Activated CD4-positive, alpha-beta T cell treated with anti-CD3 and anti-CD28 coated beads, Interleukin-2, Interleukin-4, amounts not matched to agents 100 ng/mL and 50 ng/mL, durations not matched to agents 16 hours and 8 hours (primary cell): ENCODE measurements at regions not wholly inside any gene's neighbourhood (a gene's known extent, or its start where the extent isn't known, plus 50 kb on each side); places are given as distances from the start of the nearest gene placed in this dataset.

Experiments used
- DNase-seq: peaks from one replicate; pipeline ENCODE4 v3.0.0-alpha.2; 2020; ENCODE audit warnings: low spot score

- no peak for DNase-seq
Observed at GRCh38 chr12:30019366-30020140, 235.8 kb upstream of the TMTC1 start.

- DNase-seq: no peak
Observed at GRCh38 chr12:30016540-30017055, 232.9 kb upstream of the TMTC1 start.

DNA sequence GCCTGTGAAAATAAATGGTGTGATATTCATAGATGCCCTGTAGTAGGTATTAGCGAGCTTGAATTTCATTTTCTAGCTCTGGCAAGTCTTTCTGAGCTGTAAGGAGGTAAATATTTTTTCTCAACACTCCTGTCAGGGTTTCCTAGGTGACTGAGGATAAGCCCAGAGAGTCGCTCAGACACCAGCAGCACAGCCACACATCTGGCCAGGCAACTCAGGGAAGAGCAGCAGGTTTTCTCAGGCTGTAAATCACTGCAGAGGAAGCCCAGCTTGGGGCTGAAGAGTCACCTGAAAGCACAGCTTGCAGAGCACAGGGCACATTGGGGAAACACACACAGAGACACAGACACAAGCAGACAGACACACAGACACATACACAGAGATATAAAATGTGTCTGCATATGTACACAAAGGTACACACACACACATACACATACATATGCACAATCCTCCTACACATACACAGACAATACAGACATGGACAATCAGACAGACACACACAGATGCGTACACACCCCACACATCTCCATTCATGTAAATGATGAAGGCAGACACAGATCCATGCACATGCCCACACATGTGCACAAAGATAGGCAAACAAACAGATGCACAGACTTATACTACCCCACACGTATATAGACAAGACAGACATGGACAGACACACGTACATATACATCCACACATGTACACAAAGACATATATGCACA, 232.0 kb upstream of the TMTC1 start:
- no peak for DNase-seq

GRCh38 chr12:30014991-30015390, 231.2 kb upstream of the TMTC1 start:
- DNase-seq: no peak

- no peak for DNase-seq
Observed at GRCh38 chr12:30012816-30013450, 229.2 kb upstream of the TMTC1 start.

DNA sequence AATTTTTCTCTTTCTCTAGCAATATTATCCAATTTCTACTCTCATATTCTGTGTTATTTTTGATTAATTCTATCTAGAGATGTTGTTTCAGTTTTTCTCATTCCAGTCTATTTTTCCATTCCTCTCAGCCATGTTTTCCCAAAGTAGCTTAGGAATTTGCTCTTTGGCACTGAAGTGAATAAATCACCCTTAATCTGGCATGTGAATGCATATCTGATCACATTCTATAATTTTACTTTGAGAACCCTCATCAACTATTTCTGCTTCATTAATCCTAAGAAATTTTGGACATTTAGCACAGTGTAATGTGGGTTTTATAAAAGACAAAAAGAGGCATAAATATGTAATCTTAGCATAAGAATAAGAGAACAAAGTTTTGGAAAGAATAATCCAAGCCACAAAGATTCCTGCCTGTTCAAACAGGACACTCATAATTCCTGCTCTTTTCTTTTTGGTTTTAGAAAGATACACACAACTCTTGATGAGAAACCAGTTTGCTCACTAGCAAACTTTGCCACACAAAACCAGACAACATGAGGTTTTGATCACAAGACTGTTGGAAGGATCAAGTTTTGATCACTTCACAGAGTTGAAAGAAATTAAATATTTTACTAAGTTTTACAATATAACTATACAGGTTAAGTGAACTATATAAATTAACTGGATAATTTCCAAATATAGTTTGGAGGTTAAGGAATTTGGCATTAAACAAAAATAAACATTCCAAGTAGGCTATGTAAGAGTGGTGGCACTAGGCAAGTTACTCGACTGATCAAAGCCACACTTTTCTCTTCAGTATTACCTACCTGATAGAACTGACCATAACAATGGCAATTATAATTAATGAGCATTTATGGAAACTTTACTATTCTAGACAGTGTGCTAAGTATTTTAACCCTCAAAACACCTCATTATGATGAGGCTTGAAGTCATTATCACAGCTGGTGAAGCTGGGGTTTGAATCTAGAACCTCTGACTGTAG, 226.6 kb upstream of the TMTC1 start:
- DNase-seq: no peak

DNA sequence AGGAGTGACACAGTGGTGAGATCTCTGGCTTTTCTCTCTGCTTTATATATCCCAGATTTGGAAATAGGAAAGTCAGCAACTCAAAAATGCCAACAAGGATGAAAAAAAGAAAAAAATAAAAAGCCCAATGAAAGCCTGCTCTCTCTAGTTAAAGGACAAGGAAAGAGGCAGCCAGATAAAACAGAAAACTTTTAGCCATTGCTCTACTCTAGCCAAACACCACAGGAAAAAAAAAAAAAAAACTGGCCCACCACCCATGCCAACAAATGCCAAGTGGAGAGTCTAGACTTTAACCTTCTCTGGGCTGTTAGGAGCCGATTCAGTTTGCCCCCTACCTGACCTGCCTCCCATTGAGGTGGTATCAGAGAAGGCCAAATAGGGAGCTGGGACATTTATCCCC, 222.3 kb upstream of the TMTC1 start:
- DNase-seq: no peak

- no peak for DNase-seq
Observed at GRCh38 chr12:30003321-30003720, 219.6 kb upstream of the TMTC1 start.

GRCh38 chr12:30002677-30003076, 218.9 kb upstream of the TMTC1 start:
- DNase-seq: no peak

GRCh38 chr12:30000401-30000800, 216.7 kb upstream of the TMTC1 start:
- DNase-seq: no peak

DNA sequence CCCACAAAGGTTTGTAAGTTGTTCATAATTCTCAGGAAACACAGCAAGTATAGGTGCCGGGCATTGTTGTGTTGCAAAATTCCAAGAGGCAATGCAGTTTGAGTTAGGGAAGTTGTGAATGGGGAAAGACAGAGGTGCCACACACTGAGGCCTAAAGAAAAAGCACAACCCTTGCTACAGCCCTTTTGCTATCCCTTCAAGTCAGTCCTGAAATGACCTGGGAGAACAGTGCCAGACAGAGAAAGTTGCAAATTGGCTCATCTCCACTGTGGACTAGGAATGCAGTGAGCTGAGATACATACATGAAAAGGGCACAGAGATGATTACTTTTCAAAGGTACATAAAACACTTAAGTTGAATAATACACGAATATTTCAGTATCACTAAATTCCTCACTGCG, 213.3 kb upstream of the TMTC1 start:
- DNase-seq: no peak

DNA sequence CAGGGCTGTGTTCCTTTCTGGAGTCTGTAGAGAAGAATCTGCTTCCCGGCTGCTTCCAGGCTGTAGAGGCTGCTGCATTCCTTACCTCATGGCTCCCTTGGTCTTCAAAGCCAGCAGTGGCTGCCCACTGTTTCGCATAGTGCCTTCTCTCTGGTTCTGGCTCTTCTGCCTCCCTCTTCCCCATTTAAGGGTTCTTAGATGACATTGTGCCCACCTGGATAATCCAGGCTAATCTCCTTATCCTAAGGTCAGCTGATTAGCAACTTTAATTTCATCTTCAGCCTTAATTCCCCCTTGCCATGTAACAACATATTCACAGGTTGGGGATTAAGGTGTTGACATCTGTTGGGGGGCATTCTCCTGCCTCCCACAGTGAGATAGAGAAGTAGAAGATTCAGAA, 208.6 kb upstream of the TMTC1 start:
- DNase-seq: no peak

DNA sequence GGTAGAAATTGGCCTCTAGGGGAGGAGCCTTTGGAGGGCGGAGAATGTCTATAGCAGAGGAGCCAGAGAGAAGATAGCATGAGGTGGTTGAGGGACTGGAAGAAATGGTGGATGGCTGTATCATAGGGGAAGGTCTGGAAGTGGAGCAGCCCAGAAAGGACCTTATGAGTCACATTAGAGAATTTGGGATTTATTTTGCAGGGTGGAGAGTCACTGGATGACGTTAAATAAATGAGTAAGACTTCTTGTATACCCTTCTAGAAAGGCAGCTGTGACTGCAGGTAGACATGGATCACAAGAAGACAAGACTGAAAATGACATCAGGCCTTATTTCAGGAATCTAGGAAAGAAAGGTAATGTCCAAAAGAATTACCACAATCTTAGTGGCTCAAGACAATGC, 208.2 kb upstream of the TMTC1 start:
- DNase-seq: no peak

GRCh38 chr12:29990971-29991370, 207.2 kb upstream of the TMTC1 start:
- DNase-seq: no peak

DNA sequence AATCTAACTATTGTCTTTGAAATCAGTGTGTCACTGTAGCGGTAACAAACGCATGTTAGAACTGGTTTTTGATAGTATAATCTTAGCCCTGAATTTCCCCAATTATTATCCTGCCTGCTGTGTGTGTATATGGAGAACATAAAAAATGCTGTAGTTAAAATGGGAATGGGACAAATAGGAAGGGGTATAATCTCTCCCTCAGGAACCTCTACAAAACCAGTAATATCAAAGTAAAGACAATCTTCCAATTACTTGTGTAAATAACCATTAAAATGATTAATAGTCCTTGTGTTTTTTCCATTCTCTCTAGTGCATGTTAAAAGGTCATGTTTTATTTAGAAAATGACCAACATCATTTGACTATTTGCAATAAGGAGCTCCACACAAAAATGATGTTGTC, 200.1 kb upstream of the TMTC1 start:
- DNase-seq: no peak

DNA sequence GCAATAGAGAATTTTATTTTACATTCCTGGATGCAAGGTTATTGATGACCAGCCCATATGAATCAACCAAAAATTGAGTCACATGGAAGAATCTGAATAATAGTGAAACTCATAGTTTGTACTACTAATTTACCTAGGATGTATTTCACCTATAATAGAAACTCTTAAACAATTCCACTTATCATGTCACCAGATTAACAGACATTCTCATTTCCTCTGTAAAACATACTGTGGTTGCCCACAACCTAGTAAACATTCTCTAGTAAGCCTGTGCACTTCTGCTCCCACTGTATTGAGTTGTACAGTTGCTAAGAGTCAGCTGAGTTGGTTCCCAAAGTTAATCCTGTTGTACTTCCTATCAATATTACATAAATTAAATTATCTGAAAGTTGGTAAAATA, 196.6 kb upstream of the TMTC1 start:
- peak; percentile 0 for DNase-seq

- DNase-seq: no peak
Observed at GRCh38 chr12:29971446-29971845, 187.7 kb upstream of the TMTC1 start.

- no peak for DNase-seq
Observed at GRCh38 chr12:29970501-29970900, 186.8 kb upstream of the TMTC1 start.

DNA sequence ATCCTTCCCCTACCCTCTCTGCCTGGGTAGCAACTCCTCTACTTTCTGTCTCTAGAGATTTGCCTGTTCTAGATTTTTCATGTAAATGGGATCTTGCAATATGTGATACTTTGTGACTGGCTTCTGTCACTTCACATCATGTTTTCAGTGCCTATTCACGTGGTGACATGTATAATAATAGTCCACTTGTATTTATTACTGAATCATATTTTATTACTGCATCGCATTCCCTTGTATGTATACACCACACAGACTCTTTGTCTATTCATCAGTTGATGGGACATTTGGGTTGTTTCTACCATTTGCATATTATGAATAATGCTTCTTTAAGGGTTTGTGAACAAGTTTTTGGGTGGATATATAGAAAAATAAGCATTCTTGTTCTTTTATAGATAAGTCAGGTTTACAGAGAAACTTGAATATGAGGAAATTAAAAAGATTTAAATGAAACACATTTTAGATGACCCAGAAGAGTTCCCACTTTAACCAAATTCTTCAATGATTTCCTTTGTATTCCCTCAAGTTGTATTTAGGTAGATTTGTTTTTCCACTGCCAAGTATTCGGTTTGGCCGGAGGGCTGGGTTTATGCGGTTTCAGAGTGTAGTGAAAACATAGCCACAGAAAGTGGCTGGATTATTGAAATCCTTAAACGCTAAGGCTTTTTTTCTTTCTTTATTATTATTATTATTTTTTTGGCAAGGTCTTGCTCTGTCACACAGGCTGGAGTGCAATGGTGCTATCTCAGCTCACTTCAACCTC, 178.7 kb upstream of the TMTC1 start:
- DNase-seq: no peak

GRCh38 chr12:29961231-29961630, 177.5 kb upstream of the TMTC1 start:
- DNase-seq: no peak

DNA sequence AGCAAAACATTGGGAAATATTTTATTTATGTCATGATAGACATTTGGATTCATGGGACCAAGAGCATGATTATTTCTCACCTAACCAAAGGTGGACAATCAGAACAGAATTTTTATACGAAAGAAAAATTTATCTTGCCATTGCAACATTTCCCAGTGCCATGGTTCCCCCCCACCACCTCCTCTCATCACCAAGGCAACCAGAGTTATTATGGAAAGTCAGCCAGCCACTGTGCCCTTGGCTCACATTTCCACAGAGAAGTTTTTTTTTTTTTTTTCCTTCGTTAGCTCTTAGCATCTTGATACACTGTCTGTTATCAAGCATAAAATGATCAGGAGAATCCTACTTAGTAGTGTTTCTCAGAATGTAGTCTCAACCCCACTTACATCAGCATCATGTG, 176.4 kb upstream of the TMTC1 start:
- DNase-seq: no peak
